Cardiac fibroblast (primary cell): ENCODE measurements at regions not wholly inside any gene's neighbourhood (a gene's known extent, or its start where the extent isn't known, plus 50 kb on each side); places are given as distances from the start of the nearest gene placed in this dataset.

ENCODE experiments used
- DNase-seq, 2 donors: peaks; one replicate each; pipeline versions ENCODE4 v3.0.0 to v3.0.0-alpha.2; 2010; ENCODE audit warnings: low read depth in 2 of 2
- H3K4me3 ChIP-seq, 2 donors: replicated peaks in 1 of 2; 1 replicate in 1 of 2; 2 replicates in 1 of 2; pipeline ENCODE4 v1.5.1; 2011; ENCODE audit warnings: low read depth in 2 of 2, low read length in 2 of 2, mild to moderate bottlenecking in 2 of 2, moderate library complexity in 1 of 2
- CTCF ChIP-seq: IDR thresholded peaks from one replicate; pipeline ENCODE4 v1.5.1; 2011; ENCODE audit warnings: low read depth, mild to moderate bottlenecking, low read length, inconsistent platforms

- H3K4me3 ChIP-seq, result no peak overlapping the region
- TF ChIP-seq CTCF, result no peak
- no peak for DNase-seq
These were observed 649.7 kb downstream of the PLPP3 start for GRCh38 chr1:55929652-55930051.

GRCh38 chr1:55928576-55928975 lies 650.8 kb downstream of the PLPP3 start:
- no peak overlapping the region for H3K4me3 ChIP-seq
- DNase-seq, result no peak
- no peak for TF ChIP-seq CTCF

- peak; percentile 33 to 42 for DNase-seq
These were observed 651.6 kb downstream of the PLPP3 start for GRCh38 chr1:55927702-55928290.

GRCh38 chr1:55926906-55927471 lies 652.4 kb downstream of the PLPP3 start:
- no peak for DNase-seq
- H3K4me3 ChIP-seq, result no peak overlapping the region
- no peak for TF ChIP-seq CTCF

More at GRCh38 chr1:55927702-55928290, 651.6 kb downstream of the PLPP3 start:
- TF ChIP-seq CTCF, result no peak
- no peak overlapping the region for H3K4me3 ChIP-seq

GRCh38 chr1:55916907-55917306 lies 662.5 kb downstream of the PLPP3 start:
- no peak for TF ChIP-seq CTCF
- no peak for DNase-seq

GRCh38 chr1:55916481-55916880 lies 662.9 kb downstream of the PLPP3 start:
- no peak for TF ChIP-seq CTCF
- peak; percentile 53 to 80 for DNase-seq
- H3K4me3 ChIP-seq, result no peak overlapping the region

More at GRCh38 chr1:55916907-55917306, 662.5 kb downstream of the PLPP3 start:
- no peak overlapping the region for H3K4me3 ChIP-seq

GRCh38 chr1:55913565-55913964 lies 665.8 kb downstream of the PLPP3 start:
- no peak for DNase-seq
- no peak overlapping the region for H3K4me3 ChIP-seq
- TF ChIP-seq CTCF, result no peak
